T1000 (cell line): ENCODE measurements at regions not wholly inside any gene's neighbourhood (a gene's known extent, or its start where the extent isn't known, plus 50 kb on each side); places are given as distances from the start of the nearest gene placed in this dataset.
"Not testable (repeated sequence)": the region's sequence is repeated elsewhere in the genome, so short reads cannot be mapped to it uniquely, and the experiment has no call there.

Experiments
- DNase-seq: peaks from one replicate; lab custom pipeline; 2025; ENCODE audit warnings: mixed read lengths; lab: John Stamatoyannopoulos, UW

GRCh38 chr20:48155268-48155667 lies 370.0 kb upstream of the SULF2 start:
- no peak for DNase-seq

- no peak for DNase-seq
Measured at GRCh38 chr20:48154040-48154765, 368.9 kb upstream of the SULF2 start.

GRCh38 chr20:48153523-48153922 lies 368.2 kb upstream of the SULF2 start:
- DNase-seq, result no peak

- DNase-seq, result no peak
Measured at GRCh38 chr20:48153103-48153502, 367.8 kb upstream of the SULF2 start.

- no peak for DNase-seq
Measured at GRCh38 chr20:48150568-48150967, 365.3 kb upstream of the SULF2 start.

GRCh38 chr20:48149902-48150301 lies 364.6 kb upstream of the SULF2 start:
- DNase-seq, result no peak

GRCh38 chr20:48148916-48149672 lies 363.8 kb upstream of the SULF2 start:
- DNase-seq, result no peak

GRCh38 chr20:48148020-48148419 lies 362.7 kb upstream of the SULF2 start:
- DNase-seq, result no peak

- no peak for DNase-seq
Measured at GRCh38 chr20:48147311-48147710, 362.0 kb upstream of the SULF2 start.

- DNase-seq, result no peak
Measured at GRCh38 chr20:48146877-48147276, 361.6 kb upstream of the SULF2 start.

GRCh38 chr20:48146308-48146707 lies 361.0 kb upstream of the SULF2 start:
- DNase-seq, result no peak

- no peak for DNase-seq
Measured at GRCh38 chr20:48143435-48144081, 358.3 kb upstream of the SULF2 start.

- DNase-seq, result no peak
Measured at GRCh38 chr20:48142516-48142773, 357.2 kb upstream of the SULF2 start.

- no peak for DNase-seq
Measured at GRCh38 chr20:48141660-48142515, 356.6 kb upstream of the SULF2 start.

- DNase-seq, result no peak
Measured at GRCh38 chr20:48139262-48140041, 354.2 kb upstream of the SULF2 start.

GRCh38 chr20:48132834-48133233 lies 347.6 kb upstream of the SULF2 start:
- no peak for DNase-seq

GRCh38 chr20:48131581-48131980 lies 346.3 kb upstream of the SULF2 start:
- DNase-seq, result no peak

- DNase-seq, result no peak
Measured at GRCh38 chr20:48129345-48129942, 344.2 kb upstream of the SULF2 start.

GRCh38 chr20:48128436-48128835 lies 343.2 kb upstream of the SULF2 start:
- DNase-seq, result no peak

GRCh38 chr20:48127964-48128363 lies 342.7 kb upstream of the SULF2 start:
- not testable (repeated sequence) for DNase-seq

GRCh38 chr20:48127133-48127532 lies 341.9 kb upstream of the SULF2 start:
- DNase-seq, result not testable (repeated sequence)
